GM23338 (cell line): ENCODE measurements at regions not wholly inside any gene's neighbourhood (a gene's known extent, or its start where the extent isn't known, plus 50 kb on each side); places are given as distances from the start of the nearest gene placed in this dataset.

Experiments
- ATAC-seq: fragments of 200-7000 bp; cut with Tn5 transposase; 3 replicates; pipeline ENCODE4 v1.9.1; 2020
- DNase-seq: peaks from one replicate; pipeline ENCODE4 v3.0.0-alpha.2; 2015; ENCODE audit warnings: low spot score
- H2AFZ ChIP-seq: fragments of 200-600 bp; sonication (generic); 2 replicates; pipeline ENCODE4 v1.8.0; 2016; ENCODE audit warnings: antibody characterized with exemption, mild to moderate bottlenecking, moderate library complexity
- H3F3A ChIP-seq: fragments of 200-600 bp; sonication (generic); replicated peaks from 2 replicates; pipeline ENCODE4 v1.8.0; 2017; ENCODE audit warnings: antibody characterized with exemption, mixed run types, low read depth
- H3K27ac ChIP-seq: fragments of 200-600 bp; sonication (generic); 2 replicates; pipeline ENCODE4 v1.6.1; 2016; ENCODE audit warnings: low read depth
- H3K27me3 ChIP-seq: fragments of 200-600 bp; sonication (generic); 2 replicates; pipeline ENCODE4 v1.8.0; 2016; ENCODE audit warnings: mild to moderate bottlenecking, mixed run types, moderate library complexity; ENCODE audit not compliant: insufficient read depth
- H3K36me3 ChIP-seq: fragments of 200-600 bp; sonication (generic); 2 replicates; pipeline ENCODE4 v1.8.0; 2016; ENCODE audit warnings: mild to moderate bottlenecking; ENCODE audit not compliant: insufficient read depth
- H3K4me1 ChIP-seq: fragments of 200-600 bp; sonication (generic); 2 replicates; pipeline ENCODE4 v1.8.0; 2016; ENCODE audit warnings: mild to moderate bottlenecking, moderate library complexity; ENCODE audit not compliant: insufficient read depth
- H3K4me2 ChIP-seq: fragments of 200-600 bp; sonication (generic); 2 replicates; pipeline ENCODE4 v1.7.1; 2017; ENCODE audit warnings: mixed run types
- H3K4me3 ChIP-seq: fragments of 200-600 bp; sonication (generic); 2 replicates; pipeline ENCODE4 v1.6.1; 2016; ENCODE audit warnings: mixed run types
- H3K79me2 ChIP-seq: fragments of 200-600 bp; sonication (generic); replicated peaks from 2 replicates; pipeline ENCODE4 v1.8.0; 2017; ENCODE audit warnings: mild to moderate bottlenecking; ENCODE audit not compliant: insufficient read depth
- H3K9me2 ChIP-seq: fragments of 200-600 bp; sonication (generic); 2 replicates; pipeline ENCODE4 v1.8.0; 2017; ENCODE audit not compliant: insufficient read depth
- H4K20me1 ChIP-seq: fragments of 200-600 bp; sonication (generic); replicated peaks from 2 replicates; pipeline ENCODE4 v1.8.0; 2017; ENCODE audit warnings: mild to moderate bottlenecking; ENCODE audit not compliant: insufficient read depth
- H3K27ac Mint-ChIP-seq: 2 replicates; pipeline ENCODE4 v1.8.0; 2020; ENCODE audit warnings: inconsistent platforms, mild to moderate bottlenecking, moderate library complexity, mixed read lengths
- H3K27me3 Mint-ChIP-seq: 3 replicates; pipeline ENCODE4 v1.8.0; 2022; ENCODE audit warnings: low read depth, mild to moderate bottlenecking, moderate library complexity, mixed read lengths, inconsistent platforms; ENCODE audit not compliant: insufficient read depth, poor library complexity
- H3K36me3 Mint-ChIP-seq: 3 replicates; pipeline ENCODE4 v1.8.0; 2021; ENCODE audit warnings: low read depth, mild to moderate bottlenecking, inconsistent platforms, moderate library complexity, mixed read lengths
- H3K4me1 Mint-ChIP-seq: 3 replicates; pipeline ENCODE4 v1.8.0; 2020; ENCODE audit warnings: mild to moderate bottlenecking, inconsistent platforms, mixed read lengths
- H3K4me3 Mint-ChIP-seq: 3 replicates; pipeline ENCODE4 v1.8.0; 2021; ENCODE audit warnings: moderate library complexity, mild to moderate bottlenecking, inconsistent platforms, mixed read lengths
- H3K9me3 Mint-ChIP-seq: 3 replicates; pipeline ENCODE4 v1.8.0; 2020; ENCODE audit warnings: moderate library complexity, mild to moderate bottlenecking, inconsistent platforms, mixed read lengths
- CREB1 ChIP-seq: fragments of 250-450 bp; sonication (Bioruptor Pico); IDR thresholded peaks from 2 replicates; pipeline ENCODE4 v1.5.0; 2020; ENCODE audit warnings: low read depth, mild to moderate bottlenecking, moderate library complexity
- EZH2 ChIP-seq: fragments of 200-600 bp; sonication (generic); IDR thresholded peaks from one replicate; pipeline ENCODE4 v1.8.0; 2017; ENCODE audit warnings: antibody characterized with exemption, mild to moderate bottlenecking, low read depth; ENCODE audit not compliant: unreplicated experiment
- EZH2phosphoT487 ChIP-seq: fragments of 200-600 bp; sonication (generic); IDR thresholded peaks from one replicate; pipeline ENCODE4 v1.8.1; 2018; ENCODE audit warnings: antibody characterized with exemption; ENCODE audit not compliant: unreplicated experiment
- JUNB ChIP-seq: IDR thresholded peaks from one replicate; pipeline ENCODE4 v1.6.1; 2016; ENCODE audit warnings: antibody characterized with exemption; ENCODE audit not compliant: unreplicated experiment
- NANOG ChIP-seq: IDR thresholded peaks from 2 replicates; pipeline ENCODE4 v1.6.1; 2016; ENCODE audit warnings: antibody characterized with exemption, borderline replicate concordance
- POLR2AphosphoS5 ChIP-seq: IDR thresholded peaks from 2 replicates; pipeline ENCODE4 v1.6.1; 2016; ENCODE audit warnings: antibody characterized with exemption, low read depth
- STAT1 ChIP-seq: IDR thresholded peaks from one replicate; pipeline ENCODE4 v1.6.1; 2016; ENCODE audit warnings: antibody characterized with exemption; ENCODE audit not compliant: unreplicated experiment
- ZNF114 ChIP-seq: fragments of 250-450 bp; sonication (Bioruptor Pico); IDR thresholded peaks from 2 replicates; pipeline ENCODE4 v1.5.0; 2020; ENCODE audit warnings: mild to moderate bottlenecking, moderate library complexity
- ZNF331 ChIP-seq: fragments of 250-450 bp; sonication (Bioruptor Pico); IDR thresholded peaks from 2 replicates; pipeline ENCODE4 v1.5.0; 2020; ENCODE audit warnings: low read depth, mild to moderate bottlenecking, moderate library complexity
- TF ChIP-seq, protein P1 (sequence below): fragments of 250-450 bp; sonication (Bioruptor Pico); IDR thresholded peaks from 2 replicates; pipeline ENCODE4 v1.5.0; 2020; ENCODE audit warnings: mild to moderate bottlenecking, moderate library complexity
- TF ChIP-seq, protein P2 (sequence below): IDR thresholded peaks from 2 replicates; pipeline ENCODE4 v1.6.1; 2016; ENCODE audit warnings: antibody characterized with exemption
- TF ChIP-seq, protein P3 (sequence below), 2 experiments: fragments of 200-600 bp in 1 of 2; sonication (generic) in 1 of 2; conservative IDR thresholded peaks; 2 replicates each; pipeline versions ENCODE4 v1.5.1 to v1.6.1; 2016 to 2017; ENCODE audit warnings: antibody characterized with exemption in 2 of 2, low read depth in 2 of 2, mild to moderate bottlenecking in 2 of 2, moderate library complexity in 1 of 2
- TF ChIP-seq, protein P4 (sequence below): IDR thresholded peaks from one replicate; pipeline ENCODE4 v1.6.1; 2018; ENCODE audit warnings: antibody characterized with exemption; ENCODE audit not compliant: unreplicated experiment

DNA sequence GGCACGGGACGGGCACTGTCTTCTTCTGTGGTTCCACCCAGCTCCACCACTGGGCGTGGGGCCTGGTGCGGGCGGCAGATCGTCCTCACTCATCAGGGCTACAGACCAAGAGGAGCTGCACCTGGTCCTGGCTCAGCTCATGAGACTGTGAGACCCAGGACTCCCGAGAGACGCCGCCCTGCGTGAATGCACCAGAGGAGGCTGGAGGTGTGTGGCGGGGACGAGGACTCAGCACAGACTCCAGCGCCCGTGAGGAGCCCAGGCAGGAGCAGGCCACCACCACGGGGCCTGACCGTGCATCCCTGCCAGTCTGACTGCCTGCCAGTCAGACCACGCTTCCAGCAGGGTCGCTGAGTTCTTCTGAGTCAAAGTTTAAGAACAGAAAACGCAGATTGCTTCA, 112.5 kb upstream of the SALL3 start:
- Mint-ChIP-seq H3K9me3 (peaks cover 92% of the 10 kb centered on the region), H3K4me1 (no peaks in the 10 kb centered on the region), H3K36me3 (peaks cover 18% of the 10 kb centered on the region; the same call in 2 of the 3 replicates), H3K27me3 (peaks cover 2% of the 10 kb centered on the region), H3K4me3 (no peak overlapping the region), H3K27ac (no peak overlapping the region)
- H3K36me3 ChIP-seq, result no peaks in the 10 kb centered on the region
- ATAC-seq (no peak), DNase-seq (no peak)
- no peaks in the 10 kb centered on the region for H3K9me2 ChIP-seq
- H3K27me3 ChIP-seq, result no peaks in the 10 kb centered on the region
- H4K20me1 ChIP-seq, result no peaks in the 10 kb centered on the region
- H3K27ac ChIP-seq, result no peak overlapping the region
- H3F3A ChIP-seq, result no peaks in the 10 kb centered on the region
- H3K4me1 ChIP-seq, result no peaks in the 10 kb centered on the region
- H3K4me3 ChIP-seq, result no peak overlapping the region
- no peak overlapping the region for H3K4me2 ChIP-seq
- TF ChIP-seq JUNB (no peak), POLR2AphosphoS5 (no peak), ZNF114 (CRISPR knock-in tag) (no peak), EZH2phosphoT487 (no peak), ZNF331 (CRISPR knock-in tag) (no peak), CREB1 (CRISPR knock-in tag) (no peak), EZH2 (no peak), STAT1 (no peak), NANOG (no peak)
- TF ChIP-seq, protein P1, sequence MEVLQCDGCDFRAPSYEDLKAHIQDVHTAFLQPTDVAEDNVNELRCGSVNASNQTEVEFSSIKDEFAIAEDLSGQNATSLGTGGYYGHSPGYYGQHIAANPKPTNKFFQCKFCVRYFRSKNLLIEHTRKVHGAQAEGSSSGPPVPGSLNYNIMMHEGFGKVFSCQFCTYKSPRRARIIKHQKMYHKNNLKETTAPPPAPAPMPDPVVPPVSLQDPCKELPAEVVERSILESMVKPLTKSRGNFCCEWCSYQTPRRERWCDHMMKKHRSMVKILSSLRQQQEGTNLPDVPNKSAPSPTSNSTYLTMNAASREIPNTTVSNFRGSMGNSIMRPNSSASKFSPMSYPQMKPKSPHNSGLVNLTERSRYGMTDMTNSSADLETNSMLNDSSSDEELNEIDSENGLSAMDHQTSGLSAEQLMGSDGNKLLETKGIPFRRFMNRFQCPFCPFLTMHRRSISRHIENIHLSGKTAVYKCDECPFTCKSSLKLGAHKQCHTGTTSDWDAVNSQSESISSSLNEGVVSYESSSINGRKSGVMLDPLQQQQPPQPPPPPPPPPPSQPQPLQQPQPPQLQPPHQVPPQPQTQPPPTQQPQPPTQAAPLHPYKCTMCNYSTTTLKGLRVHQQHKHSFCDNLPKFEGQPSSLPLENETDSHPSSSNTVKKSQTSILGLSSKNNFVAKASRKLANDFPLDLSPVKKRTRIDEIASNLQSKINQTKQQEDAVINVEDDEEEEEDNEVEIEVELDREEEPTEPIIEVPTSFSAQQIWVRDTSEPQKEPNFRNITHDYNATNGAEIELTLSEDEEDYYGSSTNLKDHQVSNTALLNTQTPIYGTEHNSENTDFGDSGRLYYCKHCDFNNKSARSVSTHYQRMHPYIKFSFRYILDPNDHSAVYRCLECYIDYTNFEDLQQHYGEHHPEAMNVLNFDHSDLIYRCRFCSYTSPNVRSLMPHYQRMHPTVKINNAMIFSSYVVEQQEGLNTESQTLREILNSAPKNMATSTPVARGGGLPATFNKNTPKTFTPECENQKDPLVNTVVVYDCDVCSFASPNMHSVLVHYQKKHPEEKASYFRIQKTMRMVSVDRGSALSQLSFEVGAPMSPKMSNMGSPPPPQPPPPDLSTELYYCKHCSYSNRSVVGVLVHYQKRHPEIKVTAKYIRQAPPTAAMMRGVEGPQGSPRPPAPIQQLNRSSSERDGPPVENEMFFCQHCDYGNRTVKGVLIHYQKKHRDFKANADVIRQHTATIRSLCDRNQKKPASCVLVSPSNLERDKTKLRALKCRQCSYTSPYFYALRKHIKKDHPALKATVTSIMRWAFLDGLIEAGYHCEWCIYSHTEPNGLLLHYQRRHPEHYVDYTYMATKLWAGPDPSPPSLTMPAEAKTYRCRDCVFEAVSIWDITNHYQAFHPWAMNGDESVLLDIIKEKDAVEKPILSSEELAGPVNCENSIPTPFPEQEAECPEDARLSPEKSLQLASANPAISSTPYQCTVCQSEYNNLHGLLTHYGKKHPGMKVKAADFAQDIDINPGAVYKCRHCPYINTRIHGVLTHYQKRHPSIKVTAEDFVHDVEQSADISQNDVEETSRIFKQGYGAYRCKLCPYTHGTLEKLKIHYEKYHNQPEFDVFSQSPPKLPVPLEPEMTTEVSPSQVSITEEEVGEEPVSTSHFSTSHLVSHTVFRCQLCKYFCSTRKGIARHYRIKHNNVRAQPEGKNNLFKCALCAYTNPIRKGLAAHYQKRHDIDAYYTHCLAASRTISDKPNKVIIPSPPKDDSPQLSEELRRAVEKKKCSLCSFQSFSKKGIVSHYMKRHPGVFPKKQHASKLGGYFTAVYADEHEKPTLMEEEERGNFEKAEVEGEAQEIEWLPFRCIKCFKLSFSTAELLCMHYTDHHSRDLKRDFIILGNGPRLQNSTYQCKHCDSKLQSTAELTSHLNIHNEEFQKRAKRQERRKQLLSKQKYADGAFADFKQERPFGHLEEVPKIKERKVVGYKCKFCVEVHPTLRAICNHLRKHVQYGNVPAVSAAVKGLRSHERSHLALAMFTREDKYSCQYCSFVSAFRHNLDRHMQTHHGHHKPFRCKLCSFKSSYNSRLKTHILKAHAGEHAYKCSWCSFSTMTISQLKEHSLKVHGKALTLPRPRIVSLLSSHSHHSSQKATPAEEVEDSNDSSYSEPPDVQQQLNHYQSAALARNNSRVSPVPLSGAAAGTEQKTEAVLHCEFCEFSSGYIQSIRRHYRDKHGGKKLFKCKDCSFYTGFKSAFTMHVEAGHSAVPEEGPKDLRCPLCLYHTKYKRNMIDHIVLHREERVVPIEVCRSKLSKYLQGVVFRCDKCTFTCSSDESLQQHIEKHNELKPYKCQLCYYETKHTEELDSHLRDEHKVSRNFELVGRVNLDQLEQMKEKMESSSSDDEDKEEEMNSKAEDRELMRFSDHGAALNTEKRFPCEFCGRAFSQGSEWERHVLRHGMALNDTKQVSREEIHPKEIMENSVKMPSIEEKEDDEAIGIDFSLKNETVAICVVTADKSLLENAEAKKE (CRISPR knock-in tag), result no peak
- TF ChIP-seq, protein P2, sequence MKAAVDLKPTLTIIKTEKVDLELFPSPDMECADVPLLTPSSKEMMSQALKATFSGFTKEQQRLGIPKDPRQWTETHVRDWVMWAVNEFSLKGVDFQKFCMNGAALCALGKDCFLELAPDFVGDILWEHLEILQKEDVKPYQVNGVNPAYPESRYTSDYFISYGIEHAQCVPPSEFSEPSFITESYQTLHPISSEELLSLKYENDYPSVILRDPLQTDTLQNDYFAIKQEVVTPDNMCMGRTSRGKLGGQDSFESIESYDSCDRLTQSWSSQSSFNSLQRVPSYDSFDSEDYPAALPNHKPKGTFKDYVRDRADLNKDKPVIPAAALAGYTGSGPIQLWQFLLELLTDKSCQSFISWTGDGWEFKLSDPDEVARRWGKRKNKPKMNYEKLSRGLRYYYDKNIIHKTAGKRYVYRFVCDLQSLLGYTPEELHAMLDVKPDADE, result no peak
- TF ChIP-seq, protein P3, sequence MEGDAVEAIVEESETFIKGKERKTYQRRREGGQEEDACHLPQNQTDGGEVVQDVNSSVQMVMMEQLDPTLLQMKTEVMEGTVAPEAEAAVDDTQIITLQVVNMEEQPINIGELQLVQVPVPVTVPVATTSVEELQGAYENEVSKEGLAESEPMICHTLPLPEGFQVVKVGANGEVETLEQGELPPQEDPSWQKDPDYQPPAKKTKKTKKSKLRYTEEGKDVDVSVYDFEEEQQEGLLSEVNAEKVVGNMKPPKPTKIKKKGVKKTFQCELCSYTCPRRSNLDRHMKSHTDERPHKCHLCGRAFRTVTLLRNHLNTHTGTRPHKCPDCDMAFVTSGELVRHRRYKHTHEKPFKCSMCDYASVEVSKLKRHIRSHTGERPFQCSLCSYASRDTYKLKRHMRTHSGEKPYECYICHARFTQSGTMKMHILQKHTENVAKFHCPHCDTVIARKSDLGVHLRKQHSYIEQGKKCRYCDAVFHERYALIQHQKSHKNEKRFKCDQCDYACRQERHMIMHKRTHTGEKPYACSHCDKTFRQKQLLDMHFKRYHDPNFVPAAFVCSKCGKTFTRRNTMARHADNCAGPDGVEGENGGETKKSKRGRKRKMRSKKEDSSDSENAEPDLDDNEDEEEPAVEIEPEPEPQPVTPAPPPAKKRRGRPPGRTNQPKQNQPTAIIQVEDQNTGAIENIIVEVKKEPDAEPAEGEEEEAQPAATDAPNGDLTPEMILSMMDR (conservative IDR thresholded peaks at IDR 0.05; ENCODE audit: low read depth in 2 of 2), result no peak
- TF ChIP-seq, protein P4, sequence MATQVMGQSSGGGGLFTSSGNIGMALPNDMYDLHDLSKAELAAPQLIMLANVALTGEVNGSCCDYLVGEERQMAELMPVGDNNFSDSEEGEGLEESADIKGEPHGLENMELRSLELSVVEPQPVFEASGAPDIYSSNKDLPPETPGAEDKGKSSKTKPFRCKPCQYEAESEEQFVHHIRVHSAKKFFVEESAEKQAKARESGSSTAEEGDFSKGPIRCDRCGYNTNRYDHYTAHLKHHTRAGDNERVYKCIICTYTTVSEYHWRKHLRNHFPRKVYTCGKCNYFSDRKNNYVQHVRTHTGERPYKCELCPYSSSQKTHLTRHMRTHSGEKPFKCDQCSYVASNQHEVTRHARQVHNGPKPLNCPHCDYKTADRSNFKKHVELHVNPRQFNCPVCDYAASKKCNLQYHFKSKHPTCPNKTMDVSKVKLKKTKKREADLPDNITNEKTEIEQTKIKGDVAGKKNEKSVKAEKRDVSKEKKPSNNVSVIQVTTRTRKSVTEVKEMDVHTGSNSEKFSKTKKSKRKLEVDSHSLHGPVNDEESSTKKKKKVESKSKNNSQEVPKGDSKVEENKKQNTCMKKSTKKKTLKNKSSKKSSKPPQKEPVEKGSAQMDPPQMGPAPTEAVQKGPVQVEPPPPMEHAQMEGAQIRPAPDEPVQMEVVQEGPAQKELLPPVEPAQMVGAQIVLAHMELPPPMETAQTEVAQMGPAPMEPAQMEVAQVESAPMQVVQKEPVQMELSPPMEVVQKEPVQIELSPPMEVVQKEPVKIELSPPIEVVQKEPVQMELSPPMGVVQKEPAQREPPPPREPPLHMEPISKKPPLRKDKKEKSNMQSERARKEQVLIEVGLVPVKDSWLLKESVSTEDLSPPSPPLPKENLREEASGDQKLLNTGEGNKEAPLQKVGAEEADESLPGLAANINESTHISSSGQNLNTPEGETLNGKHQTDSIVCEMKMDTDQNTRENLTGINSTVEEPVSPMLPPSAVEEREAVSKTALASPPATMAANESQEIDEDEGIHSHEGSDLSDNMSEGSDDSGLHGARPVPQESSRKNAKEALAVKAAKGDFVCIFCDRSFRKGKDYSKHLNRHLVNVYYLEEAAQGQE, result no peak
- no peak overlapping the region for H2AFZ ChIP-seq
- no peaks in the 10 kb centered on the region for H3K79me2 ChIP-seq
